Astrocyte of the hippocampus (primary cell): ENCODE measurements at regions not wholly inside any gene's neighbourhood (a gene's known extent, or its start where the extent isn't known, plus 50 kb on each side); places are given as distances from the start of the nearest gene placed in this dataset.

Source experiments
- DNase-seq: peaks from one replicate; pipeline ENCODE4 v3.0.0; 2011; ENCODE audit warnings: low read depth, low spot score

GRCh38 chr15:94008104-94009074 lies 223.0 kb upstream of the MCTP2 start:
- DNase-seq, result no peak

GRCh38 chr15:94004697-94005096 lies 226.7 kb upstream of the MCTP2 start:
- no peak for DNase-seq

GRCh38 chr15:94002041-94002440 lies 229.3 kb upstream of the MCTP2 start:
- DNase-seq, result no peak

- no peak for DNase-seq
Measured at GRCh38 chr15:94001255-94001801, 230.0 kb upstream of the MCTP2 start.

- no peak for DNase-seq
Measured at GRCh38 chr15:94000606-94001005, 230.8 kb upstream of the MCTP2 start.

- peak; percentile 56 for DNase-seq
Measured at GRCh38 chr15:93997071-93997658, 234.2 kb upstream of the MCTP2 start.

GRCh38 chr15:93989440-93989998 lies 241.8 kb upstream of the MCTP2 start:
- DNase-seq, result no peak

GRCh38 chr15:93987068-93987467 lies 244.3 kb upstream of the MCTP2 start:
- DNase-seq, result no peak

- no peak for DNase-seq
Measured at GRCh38 chr15:93986400-93986984, 244.9 kb upstream of the MCTP2 start.

- DNase-seq, result no peak
Measured at GRCh38 chr15:93985925-93986324, 245.4 kb upstream of the MCTP2 start.

GRCh38 chr15:93985176-93985575 lies 246.2 kb upstream of the MCTP2 start:
- DNase-seq, result no peak

- peak; percentile 29 for DNase-seq
Measured at GRCh38 chr15:93983526-93983925, 247.8 kb upstream of the MCTP2 start.

- no peak for DNase-seq
Measured at GRCh38 chr15:93982226-93982727, 249.1 kb upstream of the MCTP2 start.

GRCh38 chr15:93981706-93982105 lies 249.7 kb upstream of the MCTP2 start:
- DNase-seq, result no peak

- DNase-seq, result no peak
Measured at GRCh38 chr15:93980261-93980911, 251.0 kb upstream of the MCTP2 start.

- peak; percentile 71 for DNase-seq
Measured at GRCh38 chr15:93974804-93975481, 256.4 kb upstream of the MCTP2 start.

GRCh38 chr15:93973287-93973686 lies 258.1 kb upstream of the MCTP2 start:
- DNase-seq, result no peak

- no peak for DNase-seq
Measured at GRCh38 chr15:93968773-93969172, 262.6 kb upstream of the MCTP2 start.

- no peak for DNase-seq
Measured at GRCh38 chr15:93965304-93965908, 266.0 kb upstream of the MCTP2 start.

- peak; percentile 3 for DNase-seq
Measured at GRCh38 chr15:93954985-93955571, 276.3 kb upstream of the MCTP2 start.
